Common myeloid progenitor, CD34-positive (primary cell): ENCODE measurements at regions not wholly inside any gene's neighbourhood (a gene's known extent, or its start where the extent isn't known, plus 50 kb on each side); places are given as distances from the start of the nearest gene placed in this dataset.

Experiments used
- CTCF ChIA-PET: fragments of 350-600 bp; sonication (Branson Sonifier 250); formaldehyde crosslinking; loops from one replicate; lab custom pipeline; 2021; ENCODE audit warnings: antibody characterized with exemption; lab: Charles Lee
- POLR2A ChIA-PET: fragments of 350-600 bp; sonication (Branson Sonifier 250); formaldehyde crosslinking; loops from one replicate; lab custom pipeline; 2021; ENCODE audit warnings: antibody characterized with exemption; lab: Charles Lee
- DNase-seq, 3 donors: peaks; one replicate each; pipeline versions ENCODE4 v3.0.0 to v3.0.0-alpha.2; 2013
- H3K27ac ChIP-seq, 2 experiments: 1 replicate in 1 of 2; 2 replicates in 1 of 2; pipeline ENCODE4 v1.7.0; 2013; ENCODE audit warnings: inconsistent platforms in 2 of 2, low read length in 2 of 2, mild to moderate bottlenecking in 2 of 2, low read depth in 1 of 2, moderate library complexity in 1 of 2; ENCODE audit not compliant: severe bottlenecking in 2 of 2, insufficient read depth in 1 of 2, poor library complexity in 1 of 2
- H3K27me3 ChIP-seq, 5 experiments: replicated peaks in 2 of 5; 1 replicate in 3 of 5; 2 replicates in 2 of 5; pipeline versions ENCODE4 v1.6.1 to v1.7.0; 2013; ENCODE audit warnings: low read length in 4 of 5, mild to moderate bottlenecking in 2 of 5, moderate library complexity in 2 of 5, inconsistent platforms in 1 of 5; ENCODE audit not compliant: insufficient read depth in 5 of 5, control insufficient read depth in 4 of 5
- H3K36me3 ChIP-seq, 4 experiments: 1 replicate in 2 of 4; 2 replicates in 2 of 4; pipeline versions ENCODE4 v1.6.1 to v1.7.0; 2013; ENCODE audit warnings: low read length in 3 of 4, control low read depth in 1 of 4, mild to moderate bottlenecking in 1 of 4; ENCODE audit not compliant: control insufficient read depth in 4 of 4, insufficient read depth in 4 of 4
- H3K4me1 ChIP-seq, 4 experiments: 1 replicate in 3 of 4; 2 replicates in 1 of 4; pipeline versions ENCODE4 v1.6.1 to v1.7.1; 2013; ENCODE audit warnings: low read length in 3 of 4, mild to moderate bottlenecking in 3 of 4, control low read depth in 1 of 4, inconsistent platforms in 1 of 4, moderate library complexity in 1 of 4; ENCODE audit not compliant: control insufficient read depth in 4 of 4, insufficient read depth in 4 of 4; ENCODE audit errors: control extremely low read depth in 1 of 4
- H3K4me3 ChIP-seq, 7 experiments: 1 replicate in 4 of 7; 2 replicates in 3 of 7; pipeline versions ENCODE4 v1.5.1 to v1.7.0; 2013; ENCODE audit warnings: mild to moderate bottlenecking in 7 of 7, low read length in 6 of 7, moderate library complexity in 6 of 7, inconsistent platforms in 2 of 7, low read depth in 2 of 7, control low read depth in 1 of 7; ENCODE audit not compliant: insufficient read depth in 4 of 7, control insufficient read depth in 1 of 7; ENCODE audit errors: extremely low read depth in 1 of 7
- H3K9me3 ChIP-seq, 5 experiments: 1 replicate in 4 of 5; 2 replicates in 1 of 5; pipeline versions ENCODE4 v1.6.1 to v1.7.1; 2013; ENCODE audit warnings: low read length in 4 of 5, mild to moderate bottlenecking in 2 of 5, inconsistent platforms in 1 of 5, low read depth in 1 of 5, moderate library complexity in 1 of 5; ENCODE audit not compliant: control insufficient read depth in 4 of 5, insufficient read depth in 2 of 5; ENCODE audit errors: control extremely low read depth in 1 of 5
- WGBS: methylation state at CpG from one replicate; pipeline ENCODE4 v1.1.5; 2013; ENCODE audit not compliant: insufficient coverage; 5-methylcytosine and 5-hydroxymethylcytosine counted together

DNA sequence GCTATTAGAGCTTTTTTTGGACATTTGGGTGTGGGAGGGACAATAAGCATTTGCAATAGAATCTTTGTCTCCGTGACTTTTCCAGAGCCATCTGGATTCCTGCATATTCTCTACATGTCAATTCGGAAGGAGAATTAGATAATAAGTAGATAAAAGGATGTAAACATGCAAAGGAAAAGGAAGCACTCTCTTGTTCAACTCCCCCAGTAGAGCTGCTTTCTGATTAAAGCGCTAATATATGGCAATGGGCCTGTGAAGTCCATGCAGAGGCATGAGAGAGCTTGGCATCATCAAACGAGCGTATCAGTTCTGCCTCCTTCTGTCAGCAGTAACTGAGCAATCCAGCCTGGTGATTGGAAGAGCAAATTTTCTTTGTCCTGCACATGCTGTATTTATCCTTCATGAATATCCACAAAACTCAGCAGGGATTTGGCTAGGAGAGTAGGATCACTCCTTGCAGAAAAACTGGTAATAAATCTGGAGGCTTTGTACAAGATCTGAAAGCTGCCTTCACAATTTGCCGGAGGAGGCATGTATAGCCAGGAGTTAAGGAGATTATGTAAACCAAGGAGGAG lies 1752.9 kb downstream of the MAT2B start:
- CTCF ChIA-PET: no interaction called here
- POLR2A ChIA-PET: no interaction called here
- Histone ChIP-seq H3K4me3 (no peak overlapping the region), H3K27ac (no peak overlapping the region), H3K9me3 (no peaks in the 10 kb centered on the region), H3K4me1 (no peaks in the 10 kb centered on the region), H3K36me3 (no peaks in the 10 kb centered on the region), H3K27me3 (no peaks in the 10 kb centered on the region)
- no peak for DNase-seq
- 94% methylated on average over 6 of the region's 6 CpGs for whole genome bisulfite sequencing

DNA sequence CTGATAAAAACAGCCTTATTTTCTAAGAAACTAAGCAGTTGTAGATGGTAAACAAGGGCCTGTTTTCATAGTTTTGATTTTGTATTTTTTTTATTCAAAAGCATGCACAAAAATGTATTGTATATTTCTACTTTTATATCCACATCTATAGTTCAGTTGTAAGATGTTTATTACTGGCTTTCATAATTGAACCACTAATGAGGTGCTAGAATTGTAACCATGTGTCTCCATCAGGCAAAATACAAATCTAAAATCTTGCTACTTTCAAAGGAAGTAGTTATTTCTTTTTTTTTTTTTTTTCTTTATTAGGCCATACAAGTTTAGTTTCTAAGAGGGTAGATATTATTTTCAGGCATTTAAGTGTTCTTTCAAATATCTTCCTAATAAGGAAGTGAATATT lies 1755.0 kb downstream of the MAT2B start:
- Histone ChIP-seq H3K4me1 (no peaks in the 10 kb centered on the region), H3K27me3 (no peaks in the 10 kb centered on the region), H3K36me3 (no peaks in the 10 kb centered on the region), H3K4me3 (no peak overlapping the region), H3K27ac (no peak overlapping the region), H3K9me3 (no peaks in the 10 kb centered on the region)
- ChIA-PET CTCF (no interaction called here), POLR2A (no interaction called here)
- no peak for DNase-seq

DNA sequence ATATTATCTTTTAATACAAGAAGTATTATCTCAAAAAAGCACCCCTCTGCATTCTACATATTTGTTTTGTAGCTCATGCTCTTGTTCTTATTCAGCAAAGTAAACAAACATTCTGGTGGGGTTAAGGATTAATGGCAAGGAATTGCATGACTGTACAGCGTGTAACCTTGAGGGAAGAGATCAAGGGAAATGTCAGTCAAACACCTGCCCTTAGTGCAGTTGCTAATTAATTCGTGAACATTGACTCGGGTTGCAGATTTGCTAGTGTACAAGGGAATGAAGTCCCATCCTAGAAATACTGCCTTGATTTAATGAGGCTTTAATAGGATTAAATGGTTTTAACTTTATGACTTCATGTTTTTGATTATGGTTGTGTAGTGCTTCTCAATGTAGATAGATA lies 1758.1 kb downstream of the MAT2B start:
- H3K9me3 ChIP-seq: no peaks in the 10 kb centered on the region
- ChIA-PET CTCF (no interaction called here), POLR2A (interaction anchor here (0.5 to 0.7 kb wide), 2 partner anchors 29 to 60 kb away, joined by 3 to 5 read pairs; no protein-coding TSS in a partner anchor)
- H3K36me3 ChIP-seq: no peaks in the 10 kb centered on the region
- no peak overlapping the region for H3K4me3 ChIP-seq
- no peak overlapping the region for H3K27ac ChIP-seq
- WGBS: 90% methylated on average over 3 of the region's 3 CpGs
- H3K4me1 ChIP-seq: no peaks in the 10 kb centered on the region
- H3K27me3 ChIP-seq: no peaks in the 10 kb centered on the region
- peak in 1 of 3 donors; percentile 10 for DNase-seq

DNA sequence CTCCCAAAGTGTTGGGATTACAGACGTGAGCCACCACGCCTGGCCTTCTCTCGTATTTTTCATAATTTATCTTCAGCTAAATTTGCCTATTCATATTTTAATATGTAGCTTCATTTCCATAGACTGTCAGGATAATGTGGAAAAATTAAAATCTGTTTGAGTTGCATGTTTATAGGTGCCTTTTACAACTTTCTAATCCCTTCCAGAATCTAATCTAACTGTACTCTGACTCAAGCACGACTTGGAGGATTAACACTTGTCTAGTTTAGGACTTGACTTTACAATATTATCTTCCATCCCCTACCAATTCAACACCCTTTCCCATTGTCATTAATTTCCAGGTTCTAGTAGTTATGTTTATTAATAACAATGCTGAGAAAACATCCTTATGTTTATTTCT lies 1761.5 kb downstream of the MAT2B start:
- Histone ChIP-seq H3K36me3 (no peaks in the 10 kb centered on the region), H3K9me3 (no peaks in the 10 kb centered on the region), H3K4me3 (no peak overlapping the region), H3K27me3 (no peaks in the 10 kb centered on the region), H3K4me1 (no peaks in the 10 kb centered on the region), H3K27ac (no peak overlapping the region)
- DNase-seq: no peak
- POLR2A ChIA-PET: no interaction called here
- CTCF ChIA-PET: no interaction called here
- no CpG with 5 or more reads among the region's 4 CpGs for WGBS

DNA sequence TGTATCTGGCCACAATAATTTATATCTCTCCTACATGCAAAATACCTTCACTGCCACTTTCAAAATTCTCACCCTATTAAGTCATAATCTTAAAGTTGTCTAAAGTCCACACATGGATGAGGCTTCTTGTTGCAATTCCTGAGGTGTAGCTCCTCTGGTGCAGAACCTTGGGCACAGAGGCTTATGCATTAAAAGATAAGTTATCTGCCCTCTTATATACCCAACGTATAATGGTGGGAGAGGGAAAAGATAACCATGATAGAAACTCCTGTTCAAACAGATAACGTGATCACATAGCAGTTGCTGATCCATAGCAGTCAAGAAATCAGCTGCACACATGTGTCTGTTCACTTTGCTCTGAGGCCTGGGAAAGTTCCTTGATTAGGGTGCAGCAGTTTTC lies 1767.0 kb downstream of the MAT2B start:
- H3K36me3 ChIP-seq: no peaks in the 10 kb centered on the region
- CTCF ChIA-PET: no interaction called here
- no peaks in the 10 kb centered on the region for H3K27me3 ChIP-seq
- no peak overlapping the region for H3K27ac ChIP-seq
- peak in 1 of 3 donors; percentile 0 for DNase-seq
- H3K4me1 ChIP-seq: no peaks in the 10 kb centered on the region
- no peak overlapping the region for H3K4me3 ChIP-seq
- 100% methylated on average over 1 of the region's 2 CpGs for WGBS
- POLR2A ChIA-PET: no interaction called here
- peaks cover 0 to 3% (median 0%) of the 10 kb centered on the region in 5 experiments for H3K9me3 ChIP-seq

DNA sequence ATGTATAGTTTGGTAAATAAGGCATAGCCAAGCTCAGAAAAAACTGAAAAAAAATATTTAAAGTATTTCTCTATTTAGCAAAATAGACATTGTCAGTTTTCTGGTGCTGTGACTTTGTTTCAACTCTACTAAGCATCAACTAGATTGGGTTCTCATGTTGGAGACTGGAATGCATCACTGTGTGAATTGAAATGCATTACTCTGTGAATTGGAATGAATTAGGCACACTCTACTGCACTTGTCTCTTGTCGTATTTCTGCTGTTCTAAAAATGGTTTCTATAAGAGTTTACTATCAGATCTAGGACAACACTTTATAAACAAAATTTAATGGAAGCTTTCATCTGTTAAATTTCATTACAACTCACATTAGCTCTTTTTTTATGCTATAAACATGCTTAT lies 1772.2 kb downstream of the MAT2B start:
- DNase-seq: no peak
- POLR2A ChIA-PET: no interaction called here
- Histone ChIP-seq H3K36me3 (no peaks in the 10 kb centered on the region), H3K27me3 (no peaks in the 10 kb centered on the region), H3K9me3 (peaks cover 0 to 3% (median 0%) of the 10 kb centered on the region in 5 experiments), H3K4me1 (no peaks in the 10 kb centered on the region), H3K4me3 (no peak overlapping the region), H3K27ac (no peak overlapping the region)
- CTCF ChIA-PET: no interaction called here
- no CpG with 5 or more reads among the region's 1 CpG for WGBS

DNA sequence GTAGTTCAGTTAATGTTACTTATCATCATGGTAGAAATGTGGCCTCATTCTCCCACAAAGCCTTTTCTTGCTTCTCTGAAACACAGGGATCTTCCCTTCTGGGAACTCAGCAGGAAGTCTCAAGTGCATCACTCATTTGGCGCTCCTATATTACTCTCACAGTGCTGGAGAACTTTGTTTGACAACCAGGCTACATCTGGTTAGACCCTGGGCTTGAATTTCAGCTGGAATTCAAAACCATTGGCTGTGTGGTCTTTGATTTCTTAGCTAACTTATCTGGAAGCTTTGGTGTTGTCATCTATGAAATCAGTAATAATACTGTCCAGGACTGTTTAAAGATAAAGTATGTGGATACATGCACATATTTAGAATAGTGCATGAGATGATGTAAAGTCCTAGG lies 1777.1 kb downstream of the MAT2B start:
- H3K9me3 ChIP-seq: no peaks in the 10 kb centered on the region
- WGBS: no CpG with 5 or more reads among the region's 1 CpG
- no peak for DNase-seq
- H3K36me3 ChIP-seq: no peaks in the 10 kb centered on the region
- CTCF ChIA-PET: interaction anchor here (1.1 to 1.2 kb wide), 2 partner anchors 9 to 15 kb away, joined by 3 read pairs; no protein-coding TSS in a partner anchor
- peaks cover 0 to 7% (median 2%) of the 10 kb centered on the region in 4 experiments for H3K4me1 ChIP-seq
- POLR2A ChIA-PET: no interaction called here
- no peak overlapping the region for H3K27ac ChIP-seq
- no peak overlapping the region for H3K4me3 ChIP-seq
- no peaks in the 10 kb centered on the region for H3K27me3 ChIP-seq
